Activated CD8-positive, alpha-beta memory T cell treated with anti-CD3 and anti-CD28 coated beads for 24 hours (primary cell): ENCODE measurements at regions not wholly inside any gene's neighbourhood (a gene's known extent, or its start where the extent isn't known, plus 50 kb on each side); places are given as distances from the start of the nearest gene placed in this dataset.

Experiments used
- DNase-seq: peaks from one replicate; pipeline ENCODE4 v3.0.0-alpha.2; 2020

DNA sequence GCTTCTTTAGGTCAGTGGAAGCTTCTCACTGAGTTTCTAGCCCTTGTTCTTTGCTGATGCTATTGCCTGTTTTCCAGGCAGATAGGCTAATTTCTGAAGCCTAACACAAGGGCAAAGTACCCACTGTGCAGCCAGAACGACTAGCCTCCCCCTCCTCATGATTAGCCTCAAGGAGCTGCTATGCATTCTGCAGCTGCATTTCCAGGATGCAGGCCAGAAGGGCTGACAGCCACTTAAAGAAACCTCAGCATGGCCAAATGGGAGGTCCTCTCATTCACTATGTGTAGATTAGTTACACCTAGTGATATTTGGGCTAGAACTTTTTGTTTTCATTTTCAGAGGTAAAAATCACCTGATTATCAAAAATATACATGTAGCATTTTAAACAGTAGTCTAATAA is 216.0 kb downstream of the RAD51AP2 start:
- DNase-seq: no peak

DNA sequence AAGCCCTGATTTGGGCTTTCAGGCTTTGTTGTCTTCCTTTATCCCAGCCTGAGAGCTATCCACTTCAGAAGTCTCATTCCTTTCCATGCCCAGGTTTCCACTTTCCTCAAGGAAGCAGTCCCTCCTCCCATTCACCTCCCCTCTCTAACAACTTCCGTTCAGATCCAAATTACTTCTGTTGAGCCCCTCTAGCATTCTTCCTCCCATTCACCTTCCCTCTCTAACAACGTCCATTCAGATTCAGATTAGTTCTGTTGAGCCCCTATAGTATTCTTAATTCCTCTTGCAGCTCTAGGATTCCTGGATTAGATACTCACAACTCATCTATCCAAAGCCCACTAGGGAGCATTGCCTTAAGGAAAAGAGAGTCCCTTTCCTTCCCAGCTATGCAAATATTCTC is 216.8 kb downstream of the RAD51AP2 start:
- DNase-seq: no peak

DNA sequence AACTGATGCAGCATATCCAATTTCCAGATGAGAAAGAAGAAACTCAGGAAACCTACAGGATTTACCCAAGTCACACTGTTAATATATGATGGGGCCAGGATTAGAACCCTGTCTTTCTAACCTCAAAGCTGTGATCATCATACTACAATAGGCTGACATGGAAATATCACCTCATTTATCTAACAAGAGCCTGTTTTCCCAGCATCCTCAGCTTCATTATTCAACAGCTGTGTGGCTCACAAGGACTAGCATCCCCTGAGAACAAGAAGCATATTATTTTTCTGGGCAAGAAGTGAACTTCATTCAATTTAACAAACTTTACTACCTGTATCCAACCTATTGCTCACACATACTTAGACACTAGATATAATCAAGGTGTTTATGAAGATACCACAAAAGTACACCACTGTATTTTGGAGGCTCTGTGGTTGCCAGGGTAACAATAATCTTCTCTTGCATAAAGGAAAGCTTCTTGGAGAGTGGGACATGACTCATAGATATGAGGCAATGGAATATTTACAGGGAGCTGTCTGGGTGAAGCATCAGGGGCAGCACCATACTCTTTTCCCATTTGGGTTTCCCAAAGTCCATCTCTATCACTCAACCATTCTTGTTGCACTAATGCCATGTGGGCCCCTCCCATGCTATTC is 218.2 kb downstream of the RAD51AP2 start:
- no peak for DNase-seq

DNA sequence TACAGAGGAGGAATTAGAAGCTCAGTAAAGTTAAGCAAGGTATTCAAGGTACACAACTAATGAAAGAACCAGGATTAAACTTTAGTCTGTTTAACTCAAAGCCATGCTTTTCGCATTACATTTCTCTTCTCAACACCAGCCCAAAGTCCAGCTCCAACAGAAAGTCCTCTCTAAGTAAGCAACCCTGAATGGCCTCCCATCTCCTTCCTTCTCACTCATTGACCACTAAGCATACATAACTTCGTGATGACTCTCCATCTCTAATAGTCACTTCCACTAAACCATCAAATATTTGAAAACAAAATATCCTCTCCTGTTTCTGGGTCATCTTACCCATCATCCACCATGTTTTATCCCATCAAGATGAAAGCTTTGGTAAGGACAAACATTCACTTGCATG is 219.8 kb downstream of the RAD51AP2 start:
- DNase-seq: no peak

- DNase-seq: no peak
Observed at GRCh38 chr2:17296686-17297085, 221.6 kb downstream of the RAD51AP2 start.

GRCh38 chr2:17289669-17290068 is 228.6 kb downstream of the RAD51AP2 start:
- DNase-seq: no peak

DNA sequence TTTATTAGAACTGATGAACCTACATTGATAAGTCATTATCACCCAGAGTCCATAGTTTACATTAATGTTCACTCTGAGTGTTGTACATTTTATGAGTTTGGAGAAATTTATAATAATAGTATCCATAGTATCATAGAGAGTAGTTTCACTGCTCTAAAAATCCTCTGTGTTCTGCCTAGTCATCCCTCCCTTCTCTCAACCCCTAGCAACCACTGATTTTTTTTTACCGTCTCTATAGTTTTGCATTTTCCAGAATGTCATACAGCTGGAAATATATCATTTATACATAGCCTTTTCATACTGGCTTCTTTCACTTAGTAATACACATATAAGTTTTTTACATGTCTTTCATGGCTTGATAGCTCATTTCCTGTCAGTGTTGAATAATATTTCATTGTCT is 231.1 kb downstream of the RAD51AP2 start:
- no peak for DNase-seq

DNA sequence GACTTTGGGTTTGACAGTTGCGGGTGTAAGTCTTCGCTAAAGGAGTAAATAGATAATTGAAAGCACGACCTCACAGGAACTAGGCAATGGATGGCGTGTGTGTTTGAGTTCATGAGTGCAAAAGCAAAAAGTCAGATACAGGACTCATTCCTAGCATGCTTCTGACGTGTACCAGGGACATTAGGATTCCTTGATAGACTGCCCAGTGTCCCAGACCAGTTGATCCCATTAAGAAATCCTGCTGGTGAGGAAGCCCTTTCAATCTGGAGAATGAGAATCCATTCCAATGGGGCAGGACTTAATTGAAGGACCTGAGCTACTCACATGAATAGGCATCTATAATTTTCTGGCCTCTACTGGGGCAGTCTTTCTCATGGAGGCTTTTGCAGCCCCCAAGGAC is 235.4 kb downstream of the RAD51AP2 start:
- DNase-seq: no peak

- DNase-seq: no peak
Observed at GRCh38 chr2:17282245-17282644, 236.0 kb downstream of the RAD51AP2 start.

DNA sequence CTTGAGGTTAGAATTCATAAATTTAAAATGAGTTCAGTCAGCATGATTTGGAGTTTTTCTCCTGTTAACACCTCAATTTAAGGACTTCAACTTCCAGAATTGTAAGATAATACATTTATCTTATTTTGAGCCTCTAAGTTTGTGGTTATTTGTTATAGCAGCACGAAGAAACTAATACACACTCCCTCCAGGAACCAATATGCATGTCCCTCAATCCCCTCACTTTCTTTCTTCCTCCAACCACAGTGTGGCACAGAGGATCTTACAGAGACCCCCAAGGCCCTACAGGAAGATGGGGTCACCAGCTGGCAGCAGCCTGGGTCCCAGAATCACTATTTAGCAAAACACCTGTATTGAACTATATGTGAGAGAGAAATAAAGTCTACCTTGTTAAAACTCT is 242.0 kb downstream of the RAD51AP2 start:
- DNase-seq: no peak

- no peak for DNase-seq
Observed at GRCh38 chr2:17272652-17273525, 245.4 kb downstream of the RAD51AP2 start.

GRCh38 chr2:17272170-17272569 is 246.1 kb downstream of the RAD51AP2 start:
- no peak for DNase-seq

GRCh38 chr2:17271416-17271815 is 246.8 kb downstream of the RAD51AP2 start:
- DNase-seq: no peak

DNA sequence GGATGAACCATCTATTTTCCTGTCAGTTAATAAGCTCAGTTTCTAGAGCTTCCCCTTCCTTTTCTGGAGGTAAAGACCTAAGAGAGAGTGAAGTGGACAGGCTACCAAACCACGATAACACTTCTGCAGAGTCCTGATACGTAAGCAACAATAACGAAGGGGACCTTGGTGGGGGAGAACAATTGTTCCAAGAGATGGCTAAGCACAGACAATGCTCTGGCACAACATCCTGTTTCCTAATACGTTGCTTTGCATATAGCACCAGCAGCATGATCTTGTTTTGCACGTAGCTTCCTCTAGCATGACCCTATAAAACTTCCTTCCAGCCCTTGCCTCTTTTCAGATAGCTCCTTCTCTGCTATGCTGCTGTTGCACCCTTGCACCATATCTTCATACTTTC is 247.3 kb downstream of the RAD51AP2 start:
- DNase-seq: no peak

DNA sequence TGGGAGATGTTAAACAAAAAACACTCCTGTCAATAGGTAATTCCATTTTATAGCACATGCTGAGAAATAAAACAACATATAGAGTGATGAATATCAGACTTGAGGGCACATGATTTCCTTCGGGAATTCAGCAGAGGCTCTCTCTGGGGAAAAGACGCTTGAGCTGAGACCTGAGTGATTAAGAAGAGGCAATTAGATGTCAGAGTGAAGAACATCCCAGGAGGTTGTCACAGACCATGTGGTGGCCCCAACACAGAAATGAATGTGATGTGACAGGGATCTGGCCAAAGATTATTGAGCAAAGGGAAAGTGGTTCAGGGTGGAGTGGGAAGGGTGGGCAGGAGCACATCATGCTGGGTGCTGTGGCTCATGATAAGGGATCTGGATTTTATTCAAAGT is 254.7 kb downstream of the RAD51AP2 start:
- DNase-seq: no peak

- no peak for DNase-seq
Observed at GRCh38 chr2:17262854-17263569, 255.2 kb downstream of the RAD51AP2 start.

DNA sequence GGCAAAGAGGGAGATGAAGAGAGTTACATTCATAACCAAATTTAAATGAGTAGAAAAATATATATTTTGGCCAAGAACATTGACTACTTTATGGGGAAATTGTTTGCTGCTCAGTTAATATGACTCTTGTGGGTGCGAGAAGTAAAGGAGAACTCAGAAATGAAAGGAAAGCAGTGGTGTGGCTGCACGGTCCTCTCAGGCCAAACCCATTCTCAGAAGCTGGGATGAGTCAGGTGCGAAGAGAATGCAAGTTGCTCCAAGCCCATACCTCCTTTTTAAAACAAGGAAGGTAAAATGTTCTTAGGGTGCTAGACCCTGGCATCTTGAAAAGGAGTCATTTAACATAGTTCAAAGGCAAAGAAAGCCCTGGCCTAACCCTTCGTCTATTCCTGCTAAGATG is 258.6 kb downstream of the RAD51AP2 start:
- DNase-seq: no peak

GRCh38 chr2:17258861-17259260 is 259.4 kb downstream of the RAD51AP2 start:
- no peak for DNase-seq

GRCh38 chr2:17257189-17257909 is 260.9 kb downstream of the RAD51AP2 start:
- no peak for DNase-seq

- DNase-seq: no peak
Observed at GRCh38 chr2:17255071-17255470, 263.2 kb downstream of the RAD51AP2 start.

DNA sequence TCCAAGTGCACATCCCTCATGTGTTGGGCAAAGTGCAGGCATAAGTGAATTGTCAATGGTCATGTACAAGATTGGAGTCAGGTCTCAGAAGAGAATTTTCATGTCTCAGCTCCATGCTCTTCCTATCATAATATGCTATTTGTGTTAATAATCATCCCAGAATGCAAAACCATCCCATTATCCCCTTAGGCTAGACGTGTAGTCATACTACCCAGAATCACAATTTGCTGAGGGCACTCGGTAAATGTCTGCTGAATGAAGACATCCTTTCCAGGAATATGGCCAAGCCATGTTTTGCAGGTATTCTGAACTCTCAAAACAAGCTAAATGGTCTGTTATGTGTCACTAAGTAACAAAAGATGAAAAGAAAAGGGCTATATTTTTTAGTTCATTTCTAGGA is 263.8 kb downstream of the RAD51AP2 start:
- no peak for DNase-seq

DNA sequence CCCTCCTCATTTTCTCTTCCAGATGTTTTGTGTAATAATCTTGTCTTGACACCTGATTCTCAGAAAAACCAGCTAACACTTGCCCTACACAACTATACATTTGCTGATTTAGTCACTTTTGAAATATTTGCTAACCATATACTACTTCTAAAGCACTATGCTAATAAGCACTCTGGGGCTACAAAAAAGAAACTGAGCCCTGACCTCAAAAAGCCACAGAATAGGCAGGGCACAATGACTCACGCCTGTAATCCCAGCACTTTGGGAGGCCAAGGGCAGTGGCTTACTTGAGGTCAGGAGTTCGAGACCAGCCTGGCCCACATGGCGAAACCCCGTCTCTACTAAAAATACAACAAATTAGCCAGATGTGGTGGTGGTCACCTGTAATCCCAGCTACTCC is 266.0 kb downstream of the RAD51AP2 start:
- DNase-seq: no peak

GRCh38 chr2:17251171-17251570 is 267.1 kb downstream of the RAD51AP2 start:
- DNase-seq: no peak
